Mesenchymal stem cell (in vitro differentiated cells and primary cell): ENCODE measurements at regions not wholly inside any gene's neighbourhood (a gene's known extent, or its start where the extent isn't known, plus 50 kb on each side); places are given as distances from the start of the nearest gene placed in this dataset.

ENCODE experiments used
- DNase-seq: peaks from one replicate; pipeline ENCODE4 v3.0.0-alpha.2; 2013
- H2AFZ ChIP-seq: one replicate; pipeline ENCODE4 v1.6.1; 2013; ENCODE audit warnings: low read depth, mild to moderate bottlenecking, control low read depth, inconsistent platforms, low read length, moderate library complexity
- H2AK5ac ChIP-seq: 2 replicates; pipeline ENCODE4 v1.6.1; 2013; ENCODE audit warnings: low read length, moderate library complexity, mild to moderate bottlenecking, inconsistent platforms; ENCODE audit not compliant: severe bottlenecking
- H2BK120ac ChIP-seq: one replicate; pipeline ENCODE4 v1.6.1; 2013; ENCODE audit warnings: low read depth, mild to moderate bottlenecking, inconsistent platforms, low read length, moderate library complexity
- H2BK12ac ChIP-seq, 2 experiments: one replicate each; pipeline ENCODE4 v1.6.1; 2013; ENCODE audit warnings: inconsistent platforms in 2 of 2, low read length in 2 of 2, mild to moderate bottlenecking in 2 of 2, moderate library complexity in 2 of 2, control low read depth in 1 of 2
- H2BK15ac ChIP-seq: one replicate; pipeline ENCODE4 v1.6.1; 2013; ENCODE audit warnings: mild to moderate bottlenecking, low read depth, inconsistent platforms; ENCODE audit not compliant: poor library complexity, severe bottlenecking
- H2BK5ac ChIP-seq: 2 replicates; pipeline ENCODE4 v1.6.1; 2013; ENCODE audit warnings: low read depth, mild to moderate bottlenecking, low read length, control low read depth, inconsistent platforms; ENCODE audit not compliant: poor library complexity, severe bottlenecking
- H3K14ac ChIP-seq, 2 experiments: one replicate each; pipeline ENCODE4 v1.6.1; 2013; ENCODE audit warnings: inconsistent platforms in 2 of 2, low read length in 2 of 2, control low read depth in 1 of 2, mild to moderate bottlenecking in 1 of 2, moderate library complexity in 1 of 2
- H3K18ac ChIP-seq, 2 experiments: one replicate each; pipeline ENCODE4 v1.6.1; 2013; ENCODE audit warnings: inconsistent platforms in 2 of 2, low read length in 2 of 2, control low read depth in 1 of 2, low read depth in 1 of 2, mild to moderate bottlenecking in 1 of 2
- H3K23ac ChIP-seq, 2 experiments: one replicate each; pipeline ENCODE4 v1.6.1; 2013; ENCODE audit warnings: inconsistent platforms in 2 of 2, low read length in 2 of 2, mild to moderate bottlenecking in 2 of 2, moderate library complexity in 2 of 2, control low read depth in 1 of 2
- H3K27ac ChIP-seq: 2 replicates; pipeline ENCODE4 v1.5.1; 2013; ENCODE audit warnings: mild to moderate bottlenecking, moderate library complexity, low read length, control low read depth, inconsistent platforms; ENCODE audit not compliant: poor library complexity, severe bottlenecking
- H3K27me3 ChIP-seq, 2 experiments: 2 replicates each; pipeline versions ENCODE4 v1.6.1 to v1.7.0; 2013; ENCODE audit warnings: low read length in 2 of 2, mild to moderate bottlenecking in 2 of 2, moderate library complexity in 2 of 2, control low read depth in 1 of 2, inconsistent platforms in 1 of 2; ENCODE audit not compliant: control insufficient read depth in 1 of 2, insufficient read depth in 1 of 2
- H3K36me3 ChIP-seq, 2 experiments: 2 replicates each; pipeline versions ENCODE4 v1.6.1 to v1.7.0; 2013; ENCODE audit warnings: low read length in 2 of 2, control low read depth in 1 of 2, inconsistent platforms in 1 of 2, low read depth in 1 of 2, mild to moderate bottlenecking in 1 of 2; ENCODE audit not compliant: insufficient read depth in 2 of 2, control insufficient read depth in 1 of 2
- H3K4ac ChIP-seq, 2 experiments: one replicate each; pipeline ENCODE4 v1.6.1; 2013; ENCODE audit warnings: inconsistent platforms in 2 of 2, low read length in 2 of 2, mild to moderate bottlenecking in 2 of 2, moderate library complexity in 2 of 2, control low read depth in 1 of 2, low read depth in 1 of 2
- H3K4me1 ChIP-seq: 2 replicates; pipeline ENCODE4 v1.6.1; 2013; ENCODE audit warnings: low read depth, low read length, control low read depth; ENCODE audit not compliant: control insufficient read depth, insufficient read depth
- H3K4me2 ChIP-seq: 2 replicates; pipeline ENCODE4 v1.6.1; 2013; ENCODE audit warnings: low read length, mild to moderate bottlenecking, inconsistent platforms; ENCODE audit not compliant: poor library complexity, severe bottlenecking
- H3K4me3 ChIP-seq, 2 experiments: 2 replicates each; pipeline versions ENCODE4 v1.5.1 to v1.7.0; 2013; ENCODE audit warnings: low read length in 2 of 2, mild to moderate bottlenecking in 2 of 2, control low read depth in 1 of 2, low read depth in 1 of 2; ENCODE audit not compliant: insufficient read depth in 1 of 2
- H3K79me1 ChIP-seq: replicated peaks from 2 replicates; pipeline ENCODE4 v1.6.1; 2013; ENCODE audit warnings: mild to moderate bottlenecking, control low read depth, low read length, inconsistent platforms; ENCODE audit not compliant: poor library complexity, severe bottlenecking
- H3K9ac ChIP-seq: 2 replicates; pipeline ENCODE4 v1.7.0; 2013; ENCODE audit warnings: mild to moderate bottlenecking, low read length, moderate library complexity
- H3K9me3 ChIP-seq: 2 replicates; pipeline ENCODE4 v1.7.0; 2013; ENCODE audit warnings: mild to moderate bottlenecking, low read length; ENCODE audit not compliant: control insufficient read depth
- H4K8ac ChIP-seq: one replicate; pipeline ENCODE4 v1.6.1; 2013; ENCODE audit warnings: inconsistent platforms, mild to moderate bottlenecking, low read length, moderate library complexity
- H4K91ac ChIP-seq: one replicate; pipeline ENCODE4 v1.6.1; 2013; ENCODE audit warnings: mild to moderate bottlenecking, low read length, inconsistent platforms
- WGBS: methylation state at CpG from one replicate; pipeline ENCODE4 v1.1.7; 2013; ENCODE audit warnings: mixed read lengths; 5-methylcytosine and 5-hydroxymethylcytosine counted together

DNA sequence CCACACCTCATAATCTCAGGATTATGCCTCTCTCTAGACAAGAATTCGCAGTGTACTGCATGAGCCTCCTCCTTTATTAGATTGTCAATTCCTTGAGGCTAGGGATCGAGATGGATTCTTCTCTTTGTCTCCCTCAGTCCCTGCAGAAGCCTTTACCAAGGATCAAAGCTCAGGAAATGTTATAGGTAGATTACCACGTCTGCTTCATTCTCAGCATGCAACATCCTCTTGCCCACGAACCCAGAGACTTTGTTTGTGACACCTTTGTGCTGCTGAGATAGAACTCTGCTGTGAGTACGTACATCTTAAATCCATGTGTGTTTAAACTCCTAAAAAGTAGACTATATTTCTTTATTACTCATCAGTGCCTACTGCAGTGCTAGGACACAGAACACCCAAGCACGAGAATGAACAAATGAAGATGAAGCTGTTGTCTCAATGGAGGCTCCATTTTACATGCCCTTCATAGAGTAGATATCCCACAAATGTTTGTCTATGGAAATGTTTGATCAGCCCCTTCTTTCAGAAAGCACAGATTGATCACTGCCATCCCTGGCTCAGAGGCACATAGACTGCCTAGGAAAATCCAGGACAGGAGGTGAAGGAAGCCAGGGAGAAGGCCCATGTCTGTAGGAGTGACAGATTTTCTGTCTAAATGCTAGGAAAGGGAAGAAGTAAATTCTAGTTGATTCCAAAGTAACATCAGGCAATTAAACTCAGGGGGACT is 98.8 kb upstream of the KLHL29 start:
- peak; percentile 12 for DNase-seq
- Histone ChIP-seq H3K4me2 (no peak overlapping the region), H3K4me1 (peaks cover 9% of the 10 kb centered on the region), H2BK12ac (no peak overlapping the region), H2AK5ac (peak overlapping the region; percentile 84), H3K23ac (no peak overlapping the region), H3K18ac (no peak overlapping the region), H3K14ac (no peak overlapping the region), H3K9me3 (peaks cover 5% of the 10 kb centered on the region), H2BK5ac (peak overlapping the region; percentile 68), H3K27ac (peak overlapping the region; percentile 92), H3K4me3 (no peak overlapping the region), H3K9ac (peak overlapping the region; percentile 28), H2BK120ac (no peak overlapping the region), H3K4ac (peak overlapping the region in 1 of 2 experiments; percentile 9), H2AFZ (no peak overlapping the region), H2BK15ac (no peak overlapping the region), H4K8ac (no peak overlapping the region), H4K91ac (no peak overlapping the region), H3K27me3 (no peaks in the 10 kb centered on the region), H3K36me3 (no peaks in the 10 kb centered on the region), H3K79me1 (no peaks in the 10 kb centered on the region)
- 70% methylated on average over 5 of the region's 6 CpGs for WGBS

DNA sequence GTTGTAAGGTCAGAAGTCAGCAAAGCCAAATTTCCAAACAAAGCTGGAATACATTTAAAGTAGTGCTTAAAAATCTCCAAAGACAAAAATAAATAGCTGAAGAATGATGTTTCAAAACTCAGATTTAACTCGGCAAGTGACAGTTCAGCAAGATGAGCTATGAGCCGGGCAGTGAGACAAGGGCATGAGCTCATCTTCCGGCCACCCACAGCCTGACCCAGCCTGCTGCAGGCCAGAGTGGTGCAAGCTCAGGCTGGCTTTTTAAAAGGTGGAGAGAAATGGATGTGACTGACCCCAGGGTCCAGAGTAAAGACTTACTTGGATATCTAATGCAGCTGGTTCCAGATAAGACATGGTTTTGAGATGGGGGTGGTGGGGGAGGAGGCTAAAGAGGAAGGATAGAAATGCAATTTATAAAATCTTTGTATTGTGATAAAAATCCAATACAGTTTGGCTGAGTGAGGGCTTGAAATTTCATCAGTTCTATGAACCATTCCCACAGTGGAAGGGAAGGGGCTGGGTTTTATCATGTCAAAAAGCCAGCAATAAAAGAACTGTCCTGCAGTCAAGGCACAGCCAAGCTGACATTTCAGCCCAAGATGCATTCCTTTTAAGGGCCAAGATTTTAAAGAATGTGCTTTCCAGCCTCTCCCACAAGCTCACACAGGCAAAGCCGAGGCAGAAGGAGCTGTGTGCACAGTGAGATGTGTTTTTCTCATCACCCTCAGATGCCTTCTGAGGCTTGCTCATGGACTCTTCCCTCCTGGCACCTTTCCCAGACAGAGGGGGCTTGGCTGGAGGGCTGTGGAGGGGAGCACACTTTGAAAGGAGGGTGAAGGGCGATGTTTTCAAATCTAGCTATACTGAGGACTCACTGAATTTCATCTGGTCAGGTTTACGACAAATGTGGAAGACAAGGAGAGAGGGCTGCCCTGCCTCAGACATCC is 97.9 kb upstream of the KLHL29 start:
- H3K18ac ChIP-seq: peak overlapping the region in 1 of 2 experiments; percentile 42
- H4K91ac ChIP-seq: no peak overlapping the region
- peak overlapping the region in 1 of 2 experiments; percentile 17 for H3K4me3 ChIP-seq
- peaks cover 5% of the 10 kb centered on the region for H3K9me3 ChIP-seq
- H2AFZ ChIP-seq: no peak overlapping the region
- peak overlapping the region; percentile 36 for H2BK5ac ChIP-seq
- no peak overlapping the region for H3K4ac ChIP-seq
- no peaks in the 10 kb centered on the region for H3K36me3 ChIP-seq
- H3K79me1 ChIP-seq: no peaks in the 10 kb centered on the region
- no peak overlapping the region for H2BK15ac ChIP-seq
- no peak overlapping the region for H3K14ac ChIP-seq
- H3K27me3 ChIP-seq: no peaks in the 10 kb centered on the region
- peak overlapping the region; percentile 43 for H3K9ac ChIP-seq
- H2AK5ac ChIP-seq: no peak overlapping the region
- H2BK12ac ChIP-seq: peak overlapping the region in 1 of 2 experiments; percentile 20
- 41% methylated on average over 5 of the region's 6 CpGs for WGBS
- H4K8ac ChIP-seq: no peak overlapping the region
- H3K27ac ChIP-seq: peak overlapping the region; percentile 92
- no peak overlapping the region for H3K4me2 ChIP-seq
- H2BK120ac ChIP-seq: no peak overlapping the region
- DNase-seq: peak; percentile 66
- no peak overlapping the region for H3K23ac ChIP-seq
- H3K4me1 ChIP-seq: peaks cover 9% of the 10 kb centered on the region

DNA sequence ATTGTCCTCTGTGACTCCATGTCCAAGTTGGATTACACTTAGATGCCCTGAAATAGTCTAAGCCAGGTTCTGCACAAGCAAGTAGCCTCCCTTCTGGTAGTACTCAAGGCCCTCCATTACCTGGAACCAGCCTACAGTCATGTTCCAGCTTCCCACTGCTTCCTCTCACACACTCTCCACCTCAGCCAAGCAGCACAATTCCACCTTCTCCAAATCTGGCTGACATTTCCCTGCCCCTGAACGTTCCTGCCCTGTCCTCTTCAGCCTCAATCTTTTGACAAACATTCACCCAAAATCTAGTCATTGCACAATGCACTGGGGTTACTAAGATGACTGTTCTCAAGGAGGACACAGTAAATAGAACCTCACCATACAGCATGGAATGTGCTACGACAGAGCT is 95.3 kb upstream of the KLHL29 start:
- no peaks in the 10 kb centered on the region for H3K79me1 ChIP-seq
- no peaks in the 10 kb centered on the region for H3K27me3 ChIP-seq
- no peak overlapping the region for H2AFZ ChIP-seq
- no peak overlapping the region for H4K91ac ChIP-seq
- no peak overlapping the region for H2BK120ac ChIP-seq
- no peak overlapping the region for H3K4ac ChIP-seq
- no peak overlapping the region for H3K18ac ChIP-seq
- H2BK5ac ChIP-seq: no peak overlapping the region
- DNase-seq: no peak
- H3K36me3 ChIP-seq: no peaks in the 10 kb centered on the region
- H2AK5ac ChIP-seq: no peak overlapping the region
- H3K4me3 ChIP-seq: no peak overlapping the region
- H3K4me1 ChIP-seq: peaks cover 9% of the 10 kb centered on the region
- no peak overlapping the region for H4K8ac ChIP-seq
- no peak overlapping the region for H2BK12ac ChIP-seq
- no peak overlapping the region for H3K23ac ChIP-seq
- WGBS: 82% methylated on average over 2 of the region's 2 CpGs
- peak overlapping the region in 1 of 2 experiments; percentile 57 for H3K14ac ChIP-seq
- H3K9me3 ChIP-seq: no peaks in the 10 kb centered on the region
- no peak overlapping the region for H3K9ac ChIP-seq
- H3K27ac ChIP-seq: no peak overlapping the region
- H2BK15ac ChIP-seq: no peak overlapping the region
- H3K4me2 ChIP-seq: no peak overlapping the region

DNA sequence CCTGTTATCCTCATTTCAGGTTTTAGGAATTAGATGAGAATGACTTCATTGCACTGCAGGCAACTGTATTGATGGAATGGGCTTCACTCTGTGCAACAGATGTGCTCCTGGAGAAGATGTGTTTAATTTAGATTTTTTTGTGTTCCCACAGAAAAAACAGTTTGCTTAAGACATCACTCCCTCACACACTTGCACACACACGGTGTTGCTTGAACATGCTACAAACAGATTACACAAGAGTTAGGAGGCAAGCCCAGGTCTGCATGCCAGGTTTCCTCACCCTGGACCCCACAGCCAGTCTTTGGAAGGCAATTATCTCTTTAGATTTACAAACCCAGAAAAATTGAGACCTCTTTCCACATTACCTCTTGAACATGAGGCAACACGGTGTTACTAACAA is 93.7 kb upstream of the KLHL29 start:
- no peak overlapping the region for H2BK12ac ChIP-seq
- DNase-seq: no peak
- H3K4me3 ChIP-seq: no peak overlapping the region
- no peak overlapping the region for H2BK120ac ChIP-seq
- H2BK15ac ChIP-seq: no peak overlapping the region
- no peak overlapping the region for H2BK5ac ChIP-seq
- no peaks in the 10 kb centered on the region for H3K36me3 ChIP-seq
- no peak overlapping the region for H4K91ac ChIP-seq
- H3K27ac ChIP-seq: no peak overlapping the region
- peaks cover 0 to 3% of the 10 kb centered on the region in 2 experiments for H3K27me3 ChIP-seq
- H3K9me3 ChIP-seq: no peaks in the 10 kb centered on the region
- H3K14ac ChIP-seq: no peak overlapping the region
- WGBS: 88% methylated on average over 2 of the region's 2 CpGs
- no peak overlapping the region for H3K23ac ChIP-seq
- H3K79me1 ChIP-seq: no peaks in the 10 kb centered on the region
- H3K9ac ChIP-seq: no peak overlapping the region
- H4K8ac ChIP-seq: no peak overlapping the region
- no peak overlapping the region for H3K4ac ChIP-seq
- no peak overlapping the region for H3K18ac ChIP-seq
- no peak overlapping the region for H2AK5ac ChIP-seq
- H3K4me2 ChIP-seq: no peak overlapping the region
- peaks cover 5% of the 10 kb centered on the region for H3K4me1 ChIP-seq
- H2AFZ ChIP-seq: no peak overlapping the region
